Ecto neural progenitor cell (in vitro differentiated cells): ENCODE measurements at regions not wholly inside any gene's neighbourhood (a gene's known extent, or its start where the extent isn't known, plus 50 kb on each side); places are given as distances from the start of the nearest gene placed in this dataset.
"Not testable (repeated sequence)": the region's sequence is repeated elsewhere in the genome, so short reads cannot be mapped to it uniquely, and the experiment has no call there.

Experiments
- DNase-seq: peaks from one replicate; pipeline ENCODE4 v3.0.0-alpha.2; 2018; ENCODE audit warnings: low spot score

GRCh38 chr15:84421513-84422181 is 179.2 kb upstream of the ZSCAN2 start:
- not testable (repeated sequence) for DNase-seq

GRCh38 chr15:84425327-84425726 is 175.5 kb upstream of the ZSCAN2 start:
- DNase-seq = peak; percentile 29

- DNase-seq = not testable (repeated sequence)
These were observed 127.4 kb upstream of the ZSCAN2 start for GRCh38 chr15:84473305-84473877.

GRCh38 chr15:84476364-84477033 is 124.3 kb upstream of the ZSCAN2 start:
- DNase-seq = not testable (repeated sequence)

GRCh38 chr15:84477550-84477949 is 123.3 kb upstream of the ZSCAN2 start:
- not testable (repeated sequence) for DNase-seq

GRCh38 chr15:84480174-84480681 is 120.6 kb upstream of the ZSCAN2 start:
- not testable (repeated sequence) for DNase-seq

GRCh38 chr15:84483859-84484258 is 117.0 kb upstream of the ZSCAN2 start:
- not testable (repeated sequence) for DNase-seq

- not testable (repeated sequence) for DNase-seq
These were observed 100.5 kb upstream of the ZSCAN2 start for GRCh38 chr15:84500165-84500889.

GRCh38 chr15:84503101-84503500 is 97.7 kb upstream of the ZSCAN2 start:
- not testable (repeated sequence) for DNase-seq

- not testable (repeated sequence) for DNase-seq
These were observed 95.3 kb upstream of the ZSCAN2 start for GRCh38 chr15:84505552-84505951.

- not testable (repeated sequence) for DNase-seq
These were observed 88.5 kb upstream of the ZSCAN2 start for GRCh38 chr15:84512324-84512723.

GRCh38 chr15:84516773-84517172 is 84.0 kb upstream of the ZSCAN2 start:
- DNase-seq = not testable (repeated sequence)

- not testable (repeated sequence) for DNase-seq
These were observed 75.1 kb upstream of the ZSCAN2 start for GRCh38 chr15:84525491-84526344.

GRCh38 chr15:84530751-84531150 is 70.1 kb upstream of the ZSCAN2 start:
- DNase-seq = not testable (repeated sequence)

GRCh38 chr15:84531223-84531622 is 69.6 kb upstream of the ZSCAN2 start:
- DNase-seq = not testable (repeated sequence)

GRCh38 chr15:84531709-84532367 is 69.0 kb upstream of the ZSCAN2 start:
- DNase-seq = not testable (repeated sequence)

- DNase-seq = not testable (repeated sequence)
These were observed 67.1 kb upstream of the ZSCAN2 start for GRCh38 chr15:84533705-84534104.

- DNase-seq = not testable (repeated sequence)
These were observed 66.1 kb upstream of the ZSCAN2 start for GRCh38 chr15:84534561-84535235.

GRCh38 chr15:84536181-84536580 is 64.6 kb upstream of the ZSCAN2 start:
- DNase-seq = not testable (repeated sequence)

- not testable (repeated sequence) for DNase-seq
These were observed 56.2 kb upstream of the ZSCAN2 start for GRCh38 chr15:84544586-84544985.
